Muscle layer of duodenum (tissue), 2 donors: ENCODE measurements at regions not wholly inside any gene's neighbourhood (a gene's known extent, or its start where the extent isn't known, plus 50 kb on each side); places are given as distances from the start of the nearest gene placed in this dataset.

Experiments used
- H3K27ac ChIP-seq: one replicate; pipeline ENCODE4 v1.7.0; 2013; ENCODE audit warnings: mild to moderate bottlenecking, low read length
- H3K27me3 ChIP-seq: one replicate; pipeline ENCODE4 v1.7.0; 2013; ENCODE audit warnings: low read depth, mild to moderate bottlenecking, control low read depth, low read length
- H3K36me3 ChIP-seq, 2 donors: one replicate each; pipeline ENCODE4 v1.7.0; 2013; ENCODE audit warnings: low read length in 2 of 2, control low read depth in 1 of 2, mild to moderate bottlenecking in 1 of 2; ENCODE audit not compliant: insufficient read depth in 2 of 2, control insufficient read depth in 1 of 2
- H3K4me1 ChIP-seq, 2 donors: one replicate each; pipeline ENCODE4 v1.7.0; 2013; ENCODE audit warnings: low read length in 2 of 2, mild to moderate bottlenecking in 2 of 2, control low read depth in 1 of 2, moderate library complexity in 1 of 2; ENCODE audit not compliant: insufficient read depth in 2 of 2, control insufficient read depth in 1 of 2
- H3K4me3 ChIP-seq, 2 donors: one replicate each; pipeline ENCODE4 v1.7.0; 2013; ENCODE audit warnings: low read length in 2 of 2, low read depth in 1 of 2, mild to moderate bottlenecking in 1 of 2
- H3K9me3 ChIP-seq, 2 donors: one replicate each; pipeline ENCODE4 v1.7.0; 2013; ENCODE audit warnings: low read length in 2 of 2, control low read depth in 1 of 2, mild to moderate bottlenecking in 1 of 2; ENCODE audit not compliant: control insufficient read depth in 1 of 2
- donor health status: healthy.

DNA sequence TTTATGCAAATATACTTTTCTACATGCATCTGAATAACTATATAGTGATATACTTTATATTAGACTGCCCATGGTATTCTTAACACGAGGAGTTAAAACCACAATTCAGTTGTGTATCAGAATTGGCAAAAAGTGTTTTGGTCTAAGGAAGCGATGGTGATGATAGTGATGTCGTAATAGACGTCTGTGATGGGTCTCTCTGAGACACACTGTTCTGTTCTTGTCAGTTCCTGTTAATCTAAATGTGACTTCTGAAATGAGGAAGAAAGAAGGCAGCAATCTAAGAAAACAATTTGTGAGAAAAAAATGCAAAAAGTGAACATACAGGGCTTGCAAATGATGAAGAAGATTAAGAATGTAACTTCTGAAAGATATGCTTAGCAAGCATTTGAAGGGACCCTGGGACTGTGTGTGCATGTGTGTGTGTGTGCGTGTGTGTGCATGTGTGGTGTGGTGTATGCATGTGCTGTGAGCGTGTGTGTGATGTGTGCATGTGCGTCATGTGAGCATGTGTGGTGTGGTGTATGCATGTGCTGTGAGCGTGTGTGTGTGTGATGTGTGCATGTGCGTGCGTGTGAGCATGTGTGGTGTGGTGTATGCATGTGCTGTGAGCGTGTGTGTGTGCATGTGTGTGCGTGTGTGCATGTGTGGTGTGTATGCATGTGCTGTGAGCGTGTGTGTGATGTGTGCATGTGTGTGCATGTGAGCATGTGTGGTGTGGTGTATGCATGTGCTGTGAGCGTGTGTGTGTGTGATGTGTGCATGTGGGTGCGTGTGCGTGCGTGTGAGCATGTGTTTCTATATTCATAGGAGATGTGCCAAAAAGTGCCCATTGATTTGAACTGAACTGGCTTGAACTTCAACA lies 131.8 kb downstream of the IRS2 start:
- H3K27ac ChIP-seq: peak overlapping the region; percentile 43
- no peaks in the 10 kb centered on the region for H3K4me1 ChIP-seq
- H3K9me3 ChIP-seq: no peaks in the 10 kb centered on the region
- H3K36me3 ChIP-seq: no peaks in the 10 kb centered on the region
- no peak overlapping the region for H3K4me3 ChIP-seq
- no peaks in the 10 kb centered on the region for H3K27me3 ChIP-seq

- Histone ChIP-seq H3K27ac (no peak overlapping the region), H3K4me3 (no peak overlapping the region), H3K9me3 (no peaks in the 10 kb centered on the region), H3K36me3 (no peaks in the 10 kb centered on the region), H3K27me3 (no peaks in the 10 kb centered on the region), H3K4me1 (no peaks in the 10 kb centered on the region)
These were observed 133.9 kb downstream of the IRS2 start for GRCh38 chr13:109652531-109652930.

- no peaks in the 10 kb centered on the region for H3K27me3 ChIP-seq
- no peaks in the 10 kb centered on the region for H3K9me3 ChIP-seq
- H3K27ac ChIP-seq: no peak overlapping the region
- H3K4me3 ChIP-seq: no peak overlapping the region
- no peaks in the 10 kb centered on the region for H3K36me3 ChIP-seq
- no peaks in the 10 kb centered on the region for H3K4me1 ChIP-seq
These were observed 134.5 kb downstream of the IRS2 start for GRCh38 chr13:109651854-109652253.

GRCh38 chr13:109651311-109651710 lies 135.1 kb downstream of the IRS2 start:
- Histone ChIP-seq H3K27me3 (no peaks in the 10 kb centered on the region), H3K4me1 (no peaks in the 10 kb centered on the region), H3K9me3 (no peaks in the 10 kb centered on the region), H3K27ac (no peak overlapping the region), H3K4me3 (no peak overlapping the region), H3K36me3 (no peaks in the 10 kb centered on the region)

GRCh38 chr13:109650861-109651260 lies 135.5 kb downstream of the IRS2 start:
- H3K27me3 ChIP-seq: no peaks in the 10 kb centered on the region
- no peaks in the 10 kb centered on the region for H3K4me1 ChIP-seq
- H3K4me3 ChIP-seq: no peak overlapping the region
- H3K27ac ChIP-seq: no peak overlapping the region
- H3K36me3 ChIP-seq: no peaks in the 10 kb centered on the region
- no peaks in the 10 kb centered on the region for H3K9me3 ChIP-seq

- no peak overlapping the region for H3K27ac ChIP-seq
These were observed 136.7 kb downstream of the IRS2 start for GRCh38 chr13:109649713-109650112.

DNA sequence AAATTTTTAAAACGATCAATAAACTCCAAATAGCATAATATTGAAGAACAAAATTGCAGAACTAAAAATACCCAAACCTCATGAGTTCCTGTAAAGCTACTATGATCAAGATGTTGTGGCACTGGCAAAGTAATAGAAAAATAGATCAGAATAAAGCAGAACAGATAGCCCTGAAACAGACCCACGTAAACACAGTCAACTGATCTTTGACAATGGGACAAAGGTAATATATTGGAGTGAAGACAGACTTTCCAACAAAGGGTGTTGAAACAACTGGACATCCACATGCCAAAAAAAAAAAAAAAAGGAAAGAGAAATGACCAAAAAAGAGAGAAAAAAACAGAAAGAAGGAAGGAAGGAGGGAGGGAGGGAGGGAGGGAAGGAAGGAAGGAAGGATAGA lies 138.7 kb downstream of the IRS2 start:
- Histone ChIP-seq H3K4me3 (no peak overlapping the region), H3K27ac (no peak overlapping the region), H3K9me3 (no peaks in the 10 kb centered on the region), H3K27me3 (no peaks in the 10 kb centered on the region), H3K36me3 (no peaks in the 10 kb centered on the region), H3K4me1 (no peaks in the 10 kb centered on the region)

More at GRCh38 chr13:109649713-109650112, 136.7 kb downstream of the IRS2 start:
- no peaks in the 10 kb centered on the region for H3K4me1 ChIP-seq
- no peaks in the 10 kb centered on the region for H3K36me3 ChIP-seq
- H3K27me3 ChIP-seq: no peaks in the 10 kb centered on the region
- H3K4me3 ChIP-seq: no peak overlapping the region
- H3K9me3 ChIP-seq: no peaks in the 10 kb centered on the region

GRCh38 chr13:109647053-109647452 lies 139.3 kb downstream of the IRS2 start:
- Histone ChIP-seq H3K9me3 (no peaks in the 10 kb centered on the region), H3K4me3 (no peak overlapping the region), H3K4me1 (no peaks in the 10 kb centered on the region), H3K36me3 (no peaks in the 10 kb centered on the region), H3K27ac (no peak overlapping the region), H3K27me3 (no peaks in the 10 kb centered on the region)

DNA sequence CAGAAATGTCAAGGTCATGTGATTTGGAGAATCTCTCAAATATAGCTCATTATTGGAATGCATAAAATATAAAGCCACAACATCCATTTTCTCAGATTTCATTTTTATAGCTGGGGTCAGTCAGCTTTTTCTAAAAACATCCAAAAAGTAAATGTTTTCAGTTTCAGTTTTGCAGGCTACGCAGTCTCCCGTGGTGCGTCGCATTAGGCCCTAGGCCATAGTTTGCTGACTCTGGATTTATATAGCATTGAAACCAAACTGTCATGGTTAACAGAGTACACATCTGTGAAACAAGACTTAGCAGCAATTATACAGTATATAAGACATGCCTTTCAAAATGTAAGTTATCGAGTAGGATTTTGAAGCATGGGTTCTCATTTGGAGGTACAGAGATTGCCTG lies 140.0 kb downstream of the IRS2 start:
- Histone ChIP-seq H3K4me3 (no peak overlapping the region), H3K4me1 (no peaks in the 10 kb centered on the region), H3K36me3 (no peaks in the 10 kb centered on the region), H3K27me3 (no peaks in the 10 kb centered on the region), H3K9me3 (peaks cover 2 to 3% of the 10 kb centered on the region in 2 donors), H3K27ac (no peak overlapping the region)

GRCh38 chr13:109645831-109646230 lies 140.6 kb downstream of the IRS2 start:
- H3K27ac ChIP-seq: no peak overlapping the region
- no peaks in the 10 kb centered on the region for H3K36me3 ChIP-seq
- no peaks in the 10 kb centered on the region for H3K4me1 ChIP-seq
- H3K4me3 ChIP-seq: no peak overlapping the region
- H3K9me3 ChIP-seq: peaks cover 8 to 9% of the 10 kb centered on the region in 2 donors
- no peaks in the 10 kb centered on the region for H3K27me3 ChIP-seq

- H3K36me3 ChIP-seq: no peaks in the 10 kb centered on the region
- H3K27ac ChIP-seq: no peak overlapping the region
- H3K4me1 ChIP-seq: no peaks in the 10 kb centered on the region
- no peak overlapping the region for H3K4me3 ChIP-seq
- no peaks in the 10 kb centered on the region for H3K27me3 ChIP-seq
- H3K9me3 ChIP-seq: peaks cover 16 to 17% of the 10 kb centered on the region in 2 donors
These were observed 141.4 kb downstream of the IRS2 start for GRCh38 chr13:109644956-109645355.
